Breast epithelium (tissue), 3 donors: ENCODE measurements at regions not wholly inside any gene's neighbourhood (a gene's known extent, or its start where the extent isn't known, plus 50 kb on each side); places are given as distances from the start of the nearest gene placed in this dataset.

ENCODE experiments used
- POLR2A ChIP-seq: fragments of 450-650 bp; IDR thresholded peaks from one replicate; pipeline ENCODE4 v1.6.1; 2016; ENCODE audit warnings: antibody characterized with exemption, mild to moderate bottlenecking, moderate library complexity
- POLR2AphosphoS5 ChIP-seq, 3 donors: sonication (generic); formaldehyde crosslinking; IDR thresholded peaks; one replicate each; pipeline ENCODE4 v1.6.1; 2017; ENCODE audit warnings: antibody characterized with exemption in 3 of 3
- TF ChIP-seq, protein P1 (sequence below), 3 donors: fragments of 450-650 bp; IDR thresholded peaks; one replicate each; pipeline ENCODE4 v1.5.1; 2016 to 2017; ENCODE audit warnings: antibody characterized with exemption in 3 of 3, mild to moderate bottlenecking in 3 of 3, moderate library complexity in 3 of 3

- TF ChIP-seq, protein P1, sequence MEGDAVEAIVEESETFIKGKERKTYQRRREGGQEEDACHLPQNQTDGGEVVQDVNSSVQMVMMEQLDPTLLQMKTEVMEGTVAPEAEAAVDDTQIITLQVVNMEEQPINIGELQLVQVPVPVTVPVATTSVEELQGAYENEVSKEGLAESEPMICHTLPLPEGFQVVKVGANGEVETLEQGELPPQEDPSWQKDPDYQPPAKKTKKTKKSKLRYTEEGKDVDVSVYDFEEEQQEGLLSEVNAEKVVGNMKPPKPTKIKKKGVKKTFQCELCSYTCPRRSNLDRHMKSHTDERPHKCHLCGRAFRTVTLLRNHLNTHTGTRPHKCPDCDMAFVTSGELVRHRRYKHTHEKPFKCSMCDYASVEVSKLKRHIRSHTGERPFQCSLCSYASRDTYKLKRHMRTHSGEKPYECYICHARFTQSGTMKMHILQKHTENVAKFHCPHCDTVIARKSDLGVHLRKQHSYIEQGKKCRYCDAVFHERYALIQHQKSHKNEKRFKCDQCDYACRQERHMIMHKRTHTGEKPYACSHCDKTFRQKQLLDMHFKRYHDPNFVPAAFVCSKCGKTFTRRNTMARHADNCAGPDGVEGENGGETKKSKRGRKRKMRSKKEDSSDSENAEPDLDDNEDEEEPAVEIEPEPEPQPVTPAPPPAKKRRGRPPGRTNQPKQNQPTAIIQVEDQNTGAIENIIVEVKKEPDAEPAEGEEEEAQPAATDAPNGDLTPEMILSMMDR (IDR thresholded peaks at IDR 0.05) = no peak
- no peak for TF ChIP-seq POLR2A
- TF ChIP-seq POLR2AphosphoS5 (IDR thresholded peaks at IDR 0.05) = no peak
Measured at GRCh38 chr5:106860398-106861044, 810.2 kb downstream of the EFNA5 start.
